IMR-90 (cell line): ENCODE measurements at regions not wholly inside any gene's neighbourhood (a gene's known extent, or its start where the extent isn't known, plus 50 kb on each side); places are given as distances from the start of the nearest gene placed in this dataset.

Source experiments
- CTCF ChIP-seq: conservative IDR thresholded peaks from 2 replicates; pipeline ENCODE4 v1.5.1; 2012; ENCODE audit warnings: mild to moderate bottlenecking, low read depth, low read length, improper control_type of control experiment
- FOS ChIP-seq: fragments of 150-350 bp; IDR thresholded peaks from 2 replicates; pipeline ENCODE4 v1.6.1; 2016; ENCODE audit warnings: low read depth, low read length
- MAFK ChIP-seq: IDR thresholded peaks from 2 replicates; pipeline ENCODE4 v1.6.1; 2012; ENCODE audit warnings: low read depth, low read length, improper control_type of control experiment
- POLR2A ChIP-seq: IDR thresholded peaks from 2 replicates; pipeline ENCODE4 v1.6.1; 2012; ENCODE audit warnings: mild to moderate bottlenecking, low read depth, low read length
- RAD21 ChIP-seq: IDR thresholded peaks from 2 replicates; pipeline ENCODE4 v1.6.1; 2012; ENCODE audit warnings: low read length, improper control_type of control experiment
- TF ChIP-seq, protein P1 (sequence below): fragments of 150-350 bp; IDR thresholded peaks from 2 replicates; pipeline ENCODE4 v1.6.1; 2017; ENCODE audit warnings: mild to moderate bottlenecking, antibody characterized with exemption, low read length, low read depth

DNA sequence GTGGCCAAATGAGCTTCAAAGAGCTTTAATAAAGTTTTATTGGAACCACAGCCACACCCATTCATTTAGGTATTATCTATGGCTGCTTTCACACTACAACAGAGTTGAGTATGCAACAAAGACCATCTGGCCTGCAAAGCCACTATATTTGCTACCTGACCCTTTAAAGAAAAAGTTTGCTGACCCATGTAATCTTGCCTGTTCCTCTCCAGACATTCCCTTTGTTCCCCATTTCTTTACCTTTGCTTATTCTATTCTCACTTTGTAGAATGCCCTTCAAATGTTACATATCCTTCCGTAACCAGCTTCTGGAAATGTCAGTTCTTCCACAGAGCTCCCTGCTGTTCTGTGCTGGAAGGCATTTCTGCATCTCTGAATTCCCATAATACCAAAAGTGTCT is 320.2 kb downstream of the TLE1 start:
- no peak for TF ChIP-seq POLR2A
- no peak for TF ChIP-seq CTCF
- no peak for TF ChIP-seq RAD21
- TF ChIP-seq, protein P1, sequence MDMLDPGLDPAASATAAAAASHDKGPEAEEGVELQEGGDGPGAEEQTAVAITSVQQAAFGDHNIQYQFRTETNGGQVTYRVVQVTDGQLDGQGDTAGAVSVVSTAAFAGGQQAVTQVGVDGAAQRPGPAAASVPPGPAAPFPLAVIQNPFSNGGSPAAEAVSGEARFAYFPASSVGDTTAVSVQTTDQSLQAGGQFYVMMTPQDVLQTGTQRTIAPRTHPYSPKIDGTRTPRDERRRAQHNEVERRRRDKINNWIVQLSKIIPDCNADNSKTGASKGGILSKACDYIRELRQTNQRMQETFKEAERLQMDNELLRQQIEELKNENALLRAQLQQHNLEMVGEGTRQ: no peak
- TF ChIP-seq FOS: no peak
- no peak for TF ChIP-seq MAFK
